Transverse colon (tissue), 4 donors: ENCODE measurements at regions not wholly inside any gene's neighbourhood (a gene's known extent, or its start where the extent isn't known, plus 50 kb on each side); places are given as distances from the start of the nearest gene placed in this dataset.

Experiments used
- DNase-seq: peaks from one replicate; pipeline ENCODE4 v3.0.0-alpha.2; 2019
- H3K27ac ChIP-seq, 4 donors: fragments of 200-600 bp; sonication (generic); 2 replicates each; pipeline ENCODE4 v1.5.1; 2016 to 2018; ENCODE audit warnings: inconsistent platforms in 4 of 4
- H3K27me3 ChIP-seq: fragments of 200-600 bp; sonication (generic); 2 replicates; pipeline ENCODE4 v1.5.1; 2017; ENCODE audit warnings: inconsistent platforms
- H3K36me3 ChIP-seq, 4 donors: fragments of 200-600 bp; sonication (generic); 2 replicates each; pipeline ENCODE4 v1.5.1; 2017 to 2019; ENCODE audit warnings: inconsistent platforms in 4 of 4
- H3K4me1 ChIP-seq, 4 donors: fragments of 200-600 bp; sonication (generic); 2 replicates each; pipeline ENCODE4 v1.5.1; 2017 to 2020; ENCODE audit warnings: inconsistent platforms in 4 of 4
- H3K4me3 ChIP-seq, 4 donors: fragments of 200-600 bp; sonication (generic); 1 replicate in 1 of 4; 2 replicates in 3 of 4; pipeline versions ENCODE4 v1.5.1 to v1.6.1; 2017 to 2019; ENCODE audit warnings: inconsistent platforms in 4 of 4
- H3K9me3 ChIP-seq, 2 donors: fragments of 200-600 bp; sonication (generic); 2 replicates each; pipeline ENCODE4 v1.5.1; 2017 to 2019; ENCODE audit warnings: inconsistent platforms in 2 of 2
- EP300 ChIP-seq: sonication (generic); formaldehyde crosslinking; IDR thresholded peaks from one replicate; pipeline ENCODE4 v1.6.1; 2017; ENCODE audit warnings: antibody characterized with exemption, low read depth
- POLR2A ChIP-seq: fragments of 450-650 bp; IDR thresholded peaks from one replicate; pipeline ENCODE4 v1.6.1; 2016; ENCODE audit warnings: antibody characterized with exemption, mild to moderate bottlenecking, moderate library complexity
- POLR2AphosphoS5 ChIP-seq, 3 donors: sonication (generic); formaldehyde crosslinking; IDR thresholded peaks; one replicate each; pipeline ENCODE4 v1.6.1; 2016; ENCODE audit warnings: antibody characterized with exemption in 3 of 3
- WGBS, 2 donors: methylation state at CpG; one replicate each; pipeline ENCODE4 v1.1.5; 2018; ENCODE audit warnings: low coverage in 1 of 2; 5-methylcytosine and 5-hydroxymethylcytosine counted together
- in situ Hi-C, 4 donors: fragments of 200-750 bp; cut with MboI; loops; one replicate each; pipeline versions ENCODE4 v1.15.0 to v1.15.1; 2017; ENCODE audit warnings: low sequenced_read_pairs in 3 of 4, low pct_ligation_motif_present in 1 of 4, low pct_unique_long_range_greater_than_20kb in 1 of 4
- intact Hi-C: fragments of 100-400 bp; cut with DNase I; formaldehyde crosslinking; loops from one replicate; pipeline ENCODE4 v1.15.1; 2023; ENCODE audit warnings: low total_unique reads
- TF ChIP-seq, protein P1 (sequence below), 5 experiments: fragments of 200-600 bp in 3 of 5; fragments of 450-650 bp in 2 of 5; sonication (generic) in 3 of 5; IDR thresholded peaks; 1 replicate in 2 of 5; 2 replicates in 3 of 5; pipeline ENCODE4 v1.5.1; 2016 to 2017; ENCODE audit warnings: antibody characterized with exemption in 5 of 5, inconsistent platforms in 3 of 5, mild to moderate bottlenecking in 2 of 5, moderate library complexity in 1 of 5

GRCh38 chr1:244159646-244160045 lies 108.6 kb downstream of the ZBTB18 start:
- H3K9me3 ChIP-seq, result no peaks in the 10 kb centered on the region
- in situ Hi-C loops (no loop called here), intact Hi-C loops (no loop called here)
- 89% methylated on average over 8 of the region's 8 CpGs; no CpG with 5 or more reads in 1 of the 2 donors for WGBS, 2 donors
- H3K4me3 ChIP-seq, result no peak overlapping the region
- no peaks in the 10 kb centered on the region for H3K4me1 ChIP-seq
- TF ChIP-seq POLR2AphosphoS5 (IDR thresholded peaks at IDR 0.05), result no peak
- TF ChIP-seq POLR2A, result no peak
- no peak for TF ChIP-seq EP300
- TF ChIP-seq, protein P1, sequence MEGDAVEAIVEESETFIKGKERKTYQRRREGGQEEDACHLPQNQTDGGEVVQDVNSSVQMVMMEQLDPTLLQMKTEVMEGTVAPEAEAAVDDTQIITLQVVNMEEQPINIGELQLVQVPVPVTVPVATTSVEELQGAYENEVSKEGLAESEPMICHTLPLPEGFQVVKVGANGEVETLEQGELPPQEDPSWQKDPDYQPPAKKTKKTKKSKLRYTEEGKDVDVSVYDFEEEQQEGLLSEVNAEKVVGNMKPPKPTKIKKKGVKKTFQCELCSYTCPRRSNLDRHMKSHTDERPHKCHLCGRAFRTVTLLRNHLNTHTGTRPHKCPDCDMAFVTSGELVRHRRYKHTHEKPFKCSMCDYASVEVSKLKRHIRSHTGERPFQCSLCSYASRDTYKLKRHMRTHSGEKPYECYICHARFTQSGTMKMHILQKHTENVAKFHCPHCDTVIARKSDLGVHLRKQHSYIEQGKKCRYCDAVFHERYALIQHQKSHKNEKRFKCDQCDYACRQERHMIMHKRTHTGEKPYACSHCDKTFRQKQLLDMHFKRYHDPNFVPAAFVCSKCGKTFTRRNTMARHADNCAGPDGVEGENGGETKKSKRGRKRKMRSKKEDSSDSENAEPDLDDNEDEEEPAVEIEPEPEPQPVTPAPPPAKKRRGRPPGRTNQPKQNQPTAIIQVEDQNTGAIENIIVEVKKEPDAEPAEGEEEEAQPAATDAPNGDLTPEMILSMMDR (IDR thresholded peaks at IDR 0.05), result no peak
- no peak for DNase-seq
- H3K36me3 ChIP-seq, result no peaks in the 10 kb centered on the region
- no peak overlapping the region for H3K27ac ChIP-seq
- H3K27me3 ChIP-seq, result no peaks in the 10 kb centered on the region

DNA sequence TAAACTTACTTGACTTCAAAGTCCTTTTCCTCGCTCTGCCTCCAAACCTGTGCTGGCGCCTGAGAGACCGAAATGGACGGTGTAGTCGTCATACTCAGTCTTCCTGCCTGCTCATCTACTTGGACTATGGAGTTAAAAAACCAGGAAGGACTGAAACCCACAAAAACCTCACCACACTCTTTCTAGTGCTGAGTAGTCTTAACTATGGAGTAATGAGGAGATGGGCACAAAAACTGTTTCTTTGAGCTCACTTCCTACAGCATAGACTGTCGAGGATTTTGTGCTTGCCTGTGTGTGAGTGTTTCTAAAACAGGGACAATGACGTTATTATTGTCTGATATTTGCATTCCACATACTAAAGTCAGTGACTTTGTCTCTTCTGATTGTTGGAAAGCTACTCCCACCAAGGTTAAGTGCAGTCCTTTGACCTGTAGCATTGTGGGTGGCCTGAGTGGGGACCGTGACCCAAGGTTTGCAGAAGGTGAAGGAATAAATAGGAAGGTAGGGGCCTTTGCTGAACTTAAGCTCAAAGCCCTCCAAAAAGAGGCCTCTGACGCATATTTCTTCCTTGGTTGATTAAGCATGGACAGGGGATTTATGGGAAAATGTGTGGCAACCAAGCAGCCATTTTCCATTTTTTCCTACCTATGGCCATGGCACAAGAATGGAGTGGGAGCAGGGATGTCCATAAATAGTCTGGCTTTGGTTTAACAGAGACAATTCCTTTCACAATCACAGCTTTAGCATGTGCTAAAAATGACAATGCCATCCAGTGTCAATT lies 109.6 kb downstream of the ZBTB18 start:
- Histone ChIP-seq H3K4me1 (no peaks in the 10 kb centered on the region), H3K36me3 (no peaks in the 10 kb centered on the region), H3K27ac (no peak overlapping the region), H3K4me3 (no peak overlapping the region), H3K27me3 (no peaks in the 10 kb centered on the region), H3K9me3 (no peaks in the 10 kb centered on the region)
- intact Hi-C loops, result no loop called here
- 78 to 84% methylated on average over 8 to 9 of the region's 9 CpGs for WGBS, 2 donors
- DNase-seq, result no peak
- in situ Hi-C loops, result no loop called here
- TF ChIP-seq, protein P1 (IDR thresholded peaks at IDR 0.05), result no peak
- TF ChIP-seq POLR2A (no peak), EP300 (no peak)

- H3K4me3 ChIP-seq, result no peak overlapping the region
- no peaks in the 10 kb centered on the region for H3K4me1 ChIP-seq
- TF ChIP-seq, protein P1 (IDR thresholded peaks at IDR 0.05), result no peak
- TF ChIP-seq EP300, result no peak
- TF ChIP-seq POLR2A, result no peak
- no peak for TF ChIP-seq POLR2AphosphoS5 (IDR thresholded peaks at IDR 0.05)
- H3K9me3 ChIP-seq, result no peaks in the 10 kb centered on the region
- no peaks in the 10 kb centered on the region for H3K27me3 ChIP-seq
- H3K27ac ChIP-seq, result no peak overlapping the region
- no peak for DNase-seq
- intact Hi-C loops, result no loop called here
- no peaks in the 10 kb centered on the region for H3K36me3 ChIP-seq
- in situ Hi-C loops, result no loop called here
- WGBS, 2 donors, result 40 to 65% methylated on average over 1 to 5 of the region's 5 CpGs
These were observed 110.1 kb downstream of the ZBTB18 start for GRCh38 chr1:244161236-244161510.

- in situ Hi-C loops (no loop called here), intact Hi-C loops (no loop called here)
- no peak for DNase-seq
- Histone ChIP-seq H3K36me3 (no peaks in the 10 kb centered on the region), H3K27me3 (no peaks in the 10 kb centered on the region), H3K9me3 (no peaks in the 10 kb centered on the region), H3K4me3 (no peak overlapping the region), H3K27ac (no peak overlapping the region), H3K4me1 (no peaks in the 10 kb centered on the region)
- TF ChIP-seq, protein P1 (IDR thresholded peaks at IDR 0.05), result no peak
- TF ChIP-seq POLR2AphosphoS5 (IDR thresholded peaks at IDR 0.05) (no peak), EP300 (no peak), POLR2A (no peak)
- WGBS, 2 donors, result 82 to 88% methylated on average over 12 of the region's 12 CpGs
These were observed 111.9 kb downstream of the ZBTB18 start for GRCh38 chr1:244162786-244163530.
